ENCODE measurements at regions not wholly inside any gene's neighbourhood (a gene's known extent, or its start where the extent isn't known, plus 50 kb on each side); places are given as distances from the start of the nearest gene placed in this dataset.
"Not testable (repeated sequence)": the region's sequence is repeated elsewhere in the genome, so short reads cannot be mapped to it uniquely, and the experiment has no call there.

- TF ChIP-seq, protein P1, sequence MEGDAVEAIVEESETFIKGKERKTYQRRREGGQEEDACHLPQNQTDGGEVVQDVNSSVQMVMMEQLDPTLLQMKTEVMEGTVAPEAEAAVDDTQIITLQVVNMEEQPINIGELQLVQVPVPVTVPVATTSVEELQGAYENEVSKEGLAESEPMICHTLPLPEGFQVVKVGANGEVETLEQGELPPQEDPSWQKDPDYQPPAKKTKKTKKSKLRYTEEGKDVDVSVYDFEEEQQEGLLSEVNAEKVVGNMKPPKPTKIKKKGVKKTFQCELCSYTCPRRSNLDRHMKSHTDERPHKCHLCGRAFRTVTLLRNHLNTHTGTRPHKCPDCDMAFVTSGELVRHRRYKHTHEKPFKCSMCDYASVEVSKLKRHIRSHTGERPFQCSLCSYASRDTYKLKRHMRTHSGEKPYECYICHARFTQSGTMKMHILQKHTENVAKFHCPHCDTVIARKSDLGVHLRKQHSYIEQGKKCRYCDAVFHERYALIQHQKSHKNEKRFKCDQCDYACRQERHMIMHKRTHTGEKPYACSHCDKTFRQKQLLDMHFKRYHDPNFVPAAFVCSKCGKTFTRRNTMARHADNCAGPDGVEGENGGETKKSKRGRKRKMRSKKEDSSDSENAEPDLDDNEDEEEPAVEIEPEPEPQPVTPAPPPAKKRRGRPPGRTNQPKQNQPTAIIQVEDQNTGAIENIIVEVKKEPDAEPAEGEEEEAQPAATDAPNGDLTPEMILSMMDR (IDR thresholded peaks at IDR 0.05; ENCODE audit: borderline replicate concordance, extremely low read depth, low read length, poor library complexity, severe bottlenecking): not testable (repeated sequence)
- TF ChIP-seq EZH2 (IDR thresholded peaks at IDR 0.05; ENCODE audit: borderline replicate concordance, low read depth, low read length, severe bottlenecking): not testable (repeated sequence)
Observed at GRCh38 chr1:149395802-149396201, 79.0 kb upstream of the NBPF19 start.

Measured in DND-41 (cell line).